ENCODE measurements at regions not wholly inside any gene's neighbourhood (a gene's known extent, or its start where the extent isn't known, plus 50 kb on each side); places are given as distances from the start of the nearest gene placed in this dataset.

- H3K27me3 ChIP-seq (ENCODE audit: control insufficient read depth in 5 of 5, insufficient read depth in 4 of 5, low read length in 5 of 5) = no peaks in the 10 kb centered on the region
- H3K9ac ChIP-seq (ENCODE audit: low read length in 5 of 5) = no peak overlapping the region
- H3K4me3 ChIP-seq (ENCODE audit: low read depth in 1 of 5, low read length in 5 of 5) = no peak overlapping the region
- H3K9me3 ChIP-seq (ENCODE audit: control insufficient read depth in 5 of 5, low read length in 5 of 5) = no peaks in the 10 kb centered on the region
- H3K4me1 ChIP-seq (ENCODE audit: control insufficient read depth in 5 of 5, insufficient read depth in 5 of 5, low read length in 5 of 5) = peaks cover 0 to 7% (median 0%) of the 10 kb centered on the region in 5 donors
- H3K27ac ChIP-seq (ENCODE audit: low read depth, low read length) = no peak overlapping the region
- no peaks in the 10 kb centered on the region for H3K36me3 ChIP-seq (ENCODE audit: control insufficient read depth in 5 of 5, insufficient read depth in 5 of 5, low read length in 5 of 5)
Measured at GRCh38 chr4:138085736-138086305, 156.3 kb downstream of the SLC7A11 start.

GRCh38 chr4:138078751-138079520, 163.2 kb downstream of the SLC7A11 start:
- Histone ChIP-seq H3K27ac (ENCODE audit: low read depth, low read length) (no peak overlapping the region), H3K27me3 (ENCODE audit: control insufficient read depth in 5 of 5, insufficient read depth in 4 of 5, low read length in 5 of 5) (no peaks in the 10 kb centered on the region), H3K4me1 (ENCODE audit: control insufficient read depth in 5 of 5, insufficient read depth in 5 of 5, low read length in 5 of 5) (no peaks in the 10 kb centered on the region), H3K9me3 (ENCODE audit: control insufficient read depth in 5 of 5, low read length in 5 of 5) (no peaks in the 10 kb centered on the region), H3K9ac (ENCODE audit: low read length in 5 of 5) (no peak overlapping the region), H3K36me3 (ENCODE audit: control insufficient read depth in 5 of 5, insufficient read depth in 5 of 5, low read length in 5 of 5) (no peaks in the 10 kb centered on the region), H3K4me3 (ENCODE audit: low read depth in 1 of 5, low read length in 5 of 5) (no peak overlapping the region)

- Histone ChIP-seq H3K27ac (ENCODE audit: low read depth, low read length) (no peak overlapping the region), H3K9me3 (ENCODE audit: control insufficient read depth in 5 of 5, low read length in 5 of 5) (no peaks in the 10 kb centered on the region), H3K9ac (ENCODE audit: low read length in 5 of 5) (no peak overlapping the region), H3K36me3 (ENCODE audit: control insufficient read depth in 5 of 5, insufficient read depth in 5 of 5, low read length in 5 of 5) (no peaks in the 10 kb centered on the region), H3K4me1 (ENCODE audit: control insufficient read depth in 5 of 5, insufficient read depth in 5 of 5, low read length in 5 of 5) (no peaks in the 10 kb centered on the region), H3K27me3 (ENCODE audit: control insufficient read depth in 5 of 5, insufficient read depth in 4 of 5, low read length in 5 of 5) (no peaks in the 10 kb centered on the region), H3K4me3 (ENCODE audit: low read depth in 1 of 5, low read length in 5 of 5) (no peak overlapping the region)
Measured at GRCh38 chr4:138078253-138078652, 163.9 kb downstream of the SLC7A11 start.

- H3K27ac ChIP-seq (ENCODE audit: low read depth, low read length) = no peak overlapping the region
- H3K9ac ChIP-seq (ENCODE audit: low read length in 5 of 5) = no peak overlapping the region
- H3K36me3 ChIP-seq (ENCODE audit: control insufficient read depth in 5 of 5, insufficient read depth in 5 of 5, low read length in 5 of 5) = no peaks in the 10 kb centered on the region
- H3K27me3 ChIP-seq (ENCODE audit: control insufficient read depth in 5 of 5, insufficient read depth in 4 of 5, low read length in 5 of 5) = no peaks in the 10 kb centered on the region
- no peaks in the 10 kb centered on the region for H3K4me1 ChIP-seq (ENCODE audit: control insufficient read depth in 5 of 5, insufficient read depth in 5 of 5, low read length in 5 of 5)
- no peaks in the 10 kb centered on the region for H3K9me3 ChIP-seq (ENCODE audit: control insufficient read depth in 5 of 5, low read length in 5 of 5)
- H3K4me3 ChIP-seq (ENCODE audit: low read depth in 1 of 5, low read length in 5 of 5) = no peak overlapping the region
Measured at GRCh38 chr4:138076561-138076960, 165.6 kb downstream of the SLC7A11 start.

- H3K9ac ChIP-seq (ENCODE audit: low read length in 5 of 5) = no peak overlapping the region
- H3K27ac ChIP-seq (ENCODE audit: low read depth, low read length) = no peak overlapping the region
- H3K9me3 ChIP-seq (ENCODE audit: control insufficient read depth in 5 of 5, low read length in 5 of 5) = peaks cover 0 to 3% (median 0%) of the 10 kb centered on the region in 5 donors
- H3K36me3 ChIP-seq (ENCODE audit: control insufficient read depth in 5 of 5, insufficient read depth in 5 of 5, low read length in 5 of 5) = no peaks in the 10 kb centered on the region
- no peaks in the 10 kb centered on the region for H3K4me1 ChIP-seq (ENCODE audit: control insufficient read depth in 5 of 5, insufficient read depth in 5 of 5, low read length in 5 of 5)
- no peaks in the 10 kb centered on the region for H3K27me3 ChIP-seq (ENCODE audit: control insufficient read depth in 5 of 5, insufficient read depth in 4 of 5, low read length in 5 of 5)
- no peak overlapping the region for H3K4me3 ChIP-seq (ENCODE audit: low read depth in 1 of 5, low read length in 5 of 5)
Measured at GRCh38 chr4:138070816-138071215, 171.3 kb downstream of the SLC7A11 start.

- Histone ChIP-seq H3K9me3 (ENCODE audit: control insufficient read depth in 5 of 5, low read length in 5 of 5) (peaks cover 0 to 5% (median 0%) of the 10 kb centered on the region in 5 donors), H3K36me3 (ENCODE audit: control insufficient read depth in 5 of 5, insufficient read depth in 5 of 5, low read length in 5 of 5) (no peaks in the 10 kb centered on the region), H3K4me1 (ENCODE audit: control insufficient read depth in 5 of 5, insufficient read depth in 5 of 5, low read length in 5 of 5) (no peaks in the 10 kb centered on the region), H3K4me3 (ENCODE audit: low read depth in 1 of 5, low read length in 5 of 5) (no peak overlapping the region), H3K9ac (ENCODE audit: low read length in 5 of 5) (no peak overlapping the region), H3K27me3 (ENCODE audit: control insufficient read depth in 5 of 5, insufficient read depth in 4 of 5, low read length in 5 of 5) (no peaks in the 10 kb centered on the region), H3K27ac (ENCODE audit: low read depth, low read length) (no peak overlapping the region)
Measured at GRCh38 chr4:138063581-138063980, 178.6 kb downstream of the SLC7A11 start.

- Histone ChIP-seq H3K27ac (ENCODE audit: low read depth, low read length) (no peak overlapping the region), H3K4me3 (ENCODE audit: low read depth in 1 of 5, low read length in 5 of 5) (no peak overlapping the region), H3K36me3 (ENCODE audit: control insufficient read depth in 5 of 5, insufficient read depth in 5 of 5, low read length in 5 of 5) (no peaks in the 10 kb centered on the region), H3K9me3 (ENCODE audit: control insufficient read depth in 5 of 5, low read length in 5 of 5) (peaks cover 0 to 5% (median 0%) of the 10 kb centered on the region in 5 donors), H3K9ac (ENCODE audit: low read length in 5 of 5) (no peak overlapping the region), H3K27me3 (ENCODE audit: control insufficient read depth in 5 of 5, insufficient read depth in 4 of 5, low read length in 5 of 5) (no peaks in the 10 kb centered on the region), H3K4me1 (ENCODE audit: control insufficient read depth in 5 of 5, insufficient read depth in 5 of 5, low read length in 5 of 5) (no peaks in the 10 kb centered on the region)
Measured at GRCh38 chr4:138062929-138063328, 179.2 kb downstream of the SLC7A11 start.

- H3K9ac ChIP-seq (ENCODE audit: low read length in 5 of 5) = no peak overlapping the region
- no peak overlapping the region for H3K27ac ChIP-seq (ENCODE audit: low read depth, low read length)
- H3K4me1 ChIP-seq (ENCODE audit: control insufficient read depth in 5 of 5, insufficient read depth in 5 of 5, low read length in 5 of 5) = no peaks in the 10 kb centered on the region
- no peaks in the 10 kb centered on the region for H3K9me3 ChIP-seq (ENCODE audit: control insufficient read depth in 5 of 5, low read length in 5 of 5)
- no peaks in the 10 kb centered on the region for H3K27me3 ChIP-seq (ENCODE audit: control insufficient read depth in 5 of 5, insufficient read depth in 4 of 5, low read length in 5 of 5)
- no peak overlapping the region for H3K4me3 ChIP-seq (ENCODE audit: low read depth in 1 of 5, low read length in 5 of 5)
- H3K36me3 ChIP-seq (ENCODE audit: control insufficient read depth in 5 of 5, insufficient read depth in 5 of 5, low read length in 5 of 5) = no peaks in the 10 kb centered on the region
Measured at GRCh38 chr4:138056541-138056940, 185.6 kb downstream of the SLC7A11 start.

GRCh38 chr4:138055890-138056289, 186.3 kb downstream of the SLC7A11 start:
- no peaks in the 10 kb centered on the region for H3K4me1 ChIP-seq (ENCODE audit: control insufficient read depth in 5 of 5, insufficient read depth in 5 of 5, low read length in 5 of 5)
- H3K27ac ChIP-seq (ENCODE audit: low read depth, low read length) = no peak overlapping the region
- no peak overlapping the region for H3K9ac ChIP-seq (ENCODE audit: low read length in 5 of 5)
- H3K36me3 ChIP-seq (ENCODE audit: control insufficient read depth in 5 of 5, insufficient read depth in 5 of 5, low read length in 5 of 5) = no peaks in the 10 kb centered on the region
- no peak overlapping the region for H3K4me3 ChIP-seq (ENCODE audit: low read depth in 1 of 5, low read length in 5 of 5)
- H3K27me3 ChIP-seq (ENCODE audit: control insufficient read depth in 5 of 5, insufficient read depth in 4 of 5, low read length in 5 of 5) = no peaks in the 10 kb centered on the region
- H3K9me3 ChIP-seq (ENCODE audit: control insufficient read depth in 5 of 5, low read length in 5 of 5) = no peaks in the 10 kb centered on the region

- no peaks in the 10 kb centered on the region for H3K9me3 ChIP-seq (ENCODE audit: control insufficient read depth in 5 of 5, low read length in 5 of 5)
- no peaks in the 10 kb centered on the region for H3K36me3 ChIP-seq (ENCODE audit: control insufficient read depth in 5 of 5, insufficient read depth in 5 of 5, low read length in 5 of 5)
- H3K4me1 ChIP-seq (ENCODE audit: control insufficient read depth in 5 of 5, insufficient read depth in 5 of 5, low read length in 5 of 5) = no peaks in the 10 kb centered on the region
- no peak overlapping the region for H3K27ac ChIP-seq (ENCODE audit: low read depth, low read length)
- H3K27me3 ChIP-seq (ENCODE audit: control insufficient read depth in 5 of 5, insufficient read depth in 4 of 5, low read length in 5 of 5) = no peaks in the 10 kb centered on the region
- H3K9ac ChIP-seq (ENCODE audit: low read length in 5 of 5) = no peak overlapping the region
- no peak overlapping the region for H3K4me3 ChIP-seq (ENCODE audit: low read depth in 1 of 5, low read length in 5 of 5)
Measured at GRCh38 chr4:138053641-138054301, 188.4 kb downstream of the SLC7A11 start.
